MG63 (cell line): ENCODE measurements at regions not wholly inside any gene's neighbourhood (a gene's known extent, or its start where the extent isn't known, plus 50 kb on each side); places are given as distances from the start of the nearest gene placed in this dataset.

Experiments
- DNase-seq: peaks from one replicate; pipeline ENCODE4 v3.0.0-alpha.2; 2020
- H3K27me3 ChIP-seq: fragments of 250-450 bp; sonication (Bioruptor Pico); 2 replicates; pipeline ENCODE4 v1.5.1; 2020; ENCODE audit warnings: mild to moderate bottlenecking, moderate library complexity
- H3K36me3 ChIP-seq: fragments of 250-450 bp; sonication (Bioruptor Pico); 2 replicates; pipeline ENCODE4 v1.5.1; 2020; ENCODE audit warnings: mild to moderate bottlenecking, moderate library complexity
- H3K4me3 ChIP-seq: fragments of 250-450 bp; sonication (Bioruptor Pico); 2 replicates; pipeline ENCODE4 v1.5.1; 2020; ENCODE audit warnings: mild to moderate bottlenecking, moderate library complexity
- H3K9me3 ChIP-seq: fragments of 250-450 bp; sonication (Bioruptor Pico); 2 replicates; pipeline ENCODE4 v1.5.1; 2020; ENCODE audit warnings: mild to moderate bottlenecking, moderate library complexity

GRCh38 chr3:113051787-113052186 is 61.0 kb downstream of the GTPBP8 start:
- Histone ChIP-seq H3K27me3 (no peaks in the 10 kb centered on the region), H3K9me3 (no peaks in the 10 kb centered on the region; the same call in 1 of the 2 replicates), H3K36me3 (no peaks in the 10 kb centered on the region), H3K4me3 (no peak overlapping the region)
- DNase-seq: peak; percentile 23

- Histone ChIP-seq H3K9me3 (no peaks in the 10 kb centered on the region; the same call in 1 of the 2 replicates), H3K4me3 (no peak overlapping the region), H3K36me3 (no peaks in the 10 kb centered on the region), H3K27me3 (no peaks in the 10 kb centered on the region)
- DNase-seq: no peak
These were observed 62.4 kb downstream of the GTPBP8 start for GRCh38 chr3:113053169-113053568.

GRCh38 chr3:113054552-113054951 is 63.8 kb downstream of the GTPBP8 start:
- no peak overlapping the region for H3K4me3 ChIP-seq
- no peak for DNase-seq
- no peaks in the 10 kb centered on the region for H3K9me3 ChIP-seq

GRCh38 chr3:113055201-113055600 is 64.4 kb downstream of the GTPBP8 start:
- no peak overlapping the region for H3K4me3 ChIP-seq
- no peaks in the 10 kb centered on the region for H3K9me3 ChIP-seq
- no peaks in the 10 kb centered on the region for H3K36me3 ChIP-seq
- H3K27me3 ChIP-seq: no peaks in the 10 kb centered on the region
- DNase-seq: no peak

More at GRCh38 chr3:113054552-113054951, 63.8 kb downstream of the GTPBP8 start:
- Histone ChIP-seq H3K27me3 (no peaks in the 10 kb centered on the region), H3K36me3 (no peaks in the 10 kb centered on the region)

- no peak overlapping the region for H3K4me3 ChIP-seq
- DNase-seq: no peak
- no peaks in the 10 kb centered on the region for H3K36me3 ChIP-seq
- no peaks in the 10 kb centered on the region for H3K9me3 ChIP-seq
- H3K27me3 ChIP-seq: no peaks in the 10 kb centered on the region
These were observed 65.2 kb downstream of the GTPBP8 start for GRCh38 chr3:113055961-113056360.

- Histone ChIP-seq H3K27me3 (no peaks in the 10 kb centered on the region), H3K4me3 (no peak overlapping the region), H3K36me3 (no peaks in the 10 kb centered on the region), H3K9me3 (no peaks in the 10 kb centered on the region)
- no peak for DNase-seq
These were observed 66.3 kb downstream of the GTPBP8 start for GRCh38 chr3:113057117-113057516.

- Histone ChIP-seq H3K36me3 (no peaks in the 10 kb centered on the region), H3K27me3 (no peaks in the 10 kb centered on the region), H3K9me3 (no peaks in the 10 kb centered on the region), H3K4me3 (no peak overlapping the region)
- no peak for DNase-seq
These were observed 67.4 kb downstream of the GTPBP8 start for GRCh38 chr3:113058188-113058587.

- Histone ChIP-seq H3K27me3 (no peaks in the 10 kb centered on the region), H3K36me3 (no peaks in the 10 kb centered on the region), H3K4me3 (no peak overlapping the region), H3K9me3 (peaks cover 3% of the 10 kb centered on the region)
- no peak for DNase-seq
These were observed 71.9 kb downstream of the GTPBP8 start for GRCh38 chr3:113062705-113063104.

- Histone ChIP-seq H3K4me3 (no peak overlapping the region), H3K27me3 (no peaks in the 10 kb centered on the region), H3K9me3 (peaks cover 3% of the 10 kb centered on the region), H3K36me3 (no peaks in the 10 kb centered on the region)
- DNase-seq: no peak
These were observed 72.5 kb downstream of the GTPBP8 start for GRCh38 chr3:113063126-113063894.

GRCh38 chr3:113064183-113064582 is 73.4 kb downstream of the GTPBP8 start:
- H3K27me3 ChIP-seq: no peaks in the 10 kb centered on the region
- H3K4me3 ChIP-seq: no peak overlapping the region
- DNase-seq: no peak
- no peaks in the 10 kb centered on the region for H3K36me3 ChIP-seq
- H3K9me3 ChIP-seq: peaks cover 3% of the 10 kb centered on the region

- no peak for DNase-seq
- Histone ChIP-seq H3K36me3 (no peaks in the 10 kb centered on the region), H3K27me3 (no peaks in the 10 kb centered on the region), H3K4me3 (no peak overlapping the region), H3K9me3 (peaks cover 3% of the 10 kb centered on the region)
These were observed 74.6 kb downstream of the GTPBP8 start for GRCh38 chr3:113065336-113065735.

GRCh38 chr3:113070072-113070640 is 79.4 kb downstream of the GTPBP8 start:
- H3K36me3 ChIP-seq: no peaks in the 10 kb centered on the region
- no peak overlapping the region for H3K4me3 ChIP-seq
- no peak for DNase-seq
- peaks cover 3% of the 10 kb centered on the region for H3K9me3 ChIP-seq
- H3K27me3 ChIP-seq: no peaks in the 10 kb centered on the region

- H3K27me3 ChIP-seq: no peaks in the 10 kb centered on the region
- DNase-seq: no peak
- H3K4me3 ChIP-seq: no peak overlapping the region
- H3K9me3 ChIP-seq: peaks cover 3% of the 10 kb centered on the region
- H3K36me3 ChIP-seq: no peaks in the 10 kb centered on the region
These were observed 79.9 kb downstream of the GTPBP8 start for GRCh38 chr3:113070681-113071113.

- Histone ChIP-seq H3K36me3 (no peaks in the 10 kb centered on the region), H3K4me3 (no peak overlapping the region), H3K27me3 (no peaks in the 10 kb centered on the region), H3K9me3 (no peaks in the 10 kb centered on the region)
- DNase-seq: no peak
These were observed 84.8 kb downstream of the GTPBP8 start for GRCh38 chr3:113075588-113075987.

- no peaks in the 10 kb centered on the region for H3K36me3 ChIP-seq
- no peaks in the 10 kb centered on the region for H3K27me3 ChIP-seq
- H3K9me3 ChIP-seq: no peaks in the 10 kb centered on the region
- 0 out of 2 replicates have a peak overlapping the region, but pooled peaks have one; percentile 1 for H3K4me3 ChIP-seq
- DNase-seq: no peak
These were observed 88.6 kb downstream of the GTPBP8 start for GRCh38 chr3:113079218-113079961.

- DNase-seq: peak; percentile 45
- Histone ChIP-seq H3K36me3 (no peaks in the 10 kb centered on the region), H3K27me3 (no peaks in the 10 kb centered on the region), H3K4me3 (no peak overlapping the region), H3K9me3 (no peaks in the 10 kb centered on the region)
These were observed 94.0 kb downstream of the GTPBP8 start for GRCh38 chr3:113084777-113085176.
